GM18499 (cell line): ENCODE measurements at regions not wholly inside any gene's neighbourhood (a gene's known extent, or its start where the extent isn't known, plus 50 kb on each side); places are given as distances from the start of the nearest gene placed in this dataset.
"Not testable (repeated sequence)": the region's sequence is repeated elsewhere in the genome, so short reads cannot be mapped to it uniquely, and the experiment has no call there.

Source experiments
- ATAC-seq: cut with Tn5 transposase; IDR thresholded peaks from one replicate; pipeline ENCODE4 v1.9.1; 2021; ENCODE audit warnings: moderate number of reproducible peaks; ENCODE audit not compliant: insufficient read depth, unreplicated experiment

GRCh38 chr18:1036926-1037325 lies 132.3 kb downstream of the ADCYAP1 start:
- no peak for ATAC-seq

GRCh38 chr18:1037776-1038175 lies 133.1 kb downstream of the ADCYAP1 start:
- no peak for ATAC-seq

- ATAC-seq, result no peak
These were observed 134.8 kb downstream of the ADCYAP1 start for GRCh38 chr18:1039421-1039820.

- ATAC-seq, result not testable (repeated sequence)
These were observed 138.4 kb downstream of the ADCYAP1 start for GRCh38 chr18:1043039-1043438.

- ATAC-seq, result no peak
These were observed 141.0 kb downstream of the ADCYAP1 start for GRCh38 chr18:1045658-1046057.

GRCh38 chr18:1047406-1047805 lies 142.7 kb downstream of the ADCYAP1 start:
- ATAC-seq, result no peak

- ATAC-seq, result no peak
These were observed 143.4 kb downstream of the ADCYAP1 start for GRCh38 chr18:1048032-1048431.

- no peak for ATAC-seq
These were observed 144.5 kb downstream of the ADCYAP1 start for GRCh38 chr18:1049173-1049572.

- ATAC-seq, result no peak
These were observed 145.5 kb downstream of the ADCYAP1 start for GRCh38 chr18:1050012-1050657.

- no peak for ATAC-seq
These were observed 147.6 kb downstream of the ADCYAP1 start for GRCh38 chr18:1052301-1052700.

- ATAC-seq, result no peak
These were observed 149.0 kb downstream of the ADCYAP1 start for GRCh38 chr18:1053331-1054315.

- ATAC-seq, result no peak
These were observed 151.7 kb downstream of the ADCYAP1 start for GRCh38 chr18:1056404-1056803.

- no peak for ATAC-seq
These were observed 152.7 kb downstream of the ADCYAP1 start for GRCh38 chr18:1057367-1057766.

GRCh38 chr18:1062588-1062987 lies 157.9 kb downstream of the ADCYAP1 start:
- ATAC-seq, result no peak

- no peak for ATAC-seq
These were observed 170.7 kb downstream of the ADCYAP1 start for GRCh38 chr18:1075322-1075721.

GRCh38 chr18:1075876-1076275 lies 171.2 kb downstream of the ADCYAP1 start:
- ATAC-seq, result no peak

- no peak for ATAC-seq
These were observed 173.6 kb downstream of the ADCYAP1 start for GRCh38 chr18:1078301-1078700.

- not testable (repeated sequence) for ATAC-seq
These were observed 179.0 kb downstream of the ADCYAP1 start for GRCh38 chr18:1083675-1084074.

- no peak for ATAC-seq
These were observed 186.1 kb downstream of the ADCYAP1 start for GRCh38 chr18:1090758-1091157.

GRCh38 chr18:1092228-1092627 lies 187.6 kb downstream of the ADCYAP1 start:
- ATAC-seq, result no peak

GRCh38 chr18:1094409-1094808 lies 189.7 kb downstream of the ADCYAP1 start:
- ATAC-seq, result no peak
